ENCODE measurements at regions not wholly inside any gene's neighbourhood (a gene's known extent, or its start where the extent isn't known, plus 50 kb on each side); places are given as distances from the start of the nearest gene placed in this dataset.

DNA sequence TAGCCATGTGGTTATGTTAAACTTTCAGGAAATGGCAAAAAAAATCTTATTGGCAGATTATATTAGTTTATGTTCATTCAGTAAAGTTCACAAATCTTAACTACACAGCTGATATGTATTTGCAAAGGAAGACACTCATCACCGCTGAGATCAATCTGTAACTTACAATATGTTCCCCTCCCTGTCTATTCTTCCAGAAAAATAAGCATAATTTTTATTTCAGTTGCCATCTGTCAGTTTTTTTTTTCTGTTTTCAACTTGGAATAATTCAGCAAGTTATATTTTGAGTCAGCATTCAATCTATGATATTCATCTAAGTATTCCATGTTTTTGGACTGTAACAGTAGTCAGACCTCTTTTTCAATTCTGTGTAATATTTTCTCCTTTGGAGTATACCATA lies 1019.9 kb upstream of the PTPRD start:
- Histone ChIP-seq H3K9me3 (ENCODE audit: control insufficient read depth, insufficient read depth, low read length) (no peaks in the 10 kb centered on the region), H3K27me3 (ENCODE audit: control insufficient read depth, insufficient read depth, low read length) (no peaks in the 10 kb centered on the region), H3K4me1 (ENCODE audit: control insufficient read depth, insufficient read depth, low read length) (no peaks in the 10 kb centered on the region), H3K27ac (ENCODE audit: low read length) (no peak overlapping the region), H3K4me3 (ENCODE audit: low read length) (no peak overlapping the region), H3K36me3 (ENCODE audit: control insufficient read depth, insufficient read depth, low read length) (no peaks in the 10 kb centered on the region)
- intact Hi-C loops (cut with micrococcal nuclease): no loop called here
- DNase-seq (no peak), ATAC-seq (no peak)
- H3K9me3 Mint-ChIP-seq: peaks cover 8 to 9% of the 10 kb centered on the region in 2 donors
- no peaks in the 10 kb centered on the region for H3K27me3 Mint-ChIP-seq (ENCODE audit: low read depth in 2 of 2)
- no CpG with 5 or more reads among the region's 1 CpG for WGBS (ENCODE audit: insufficient coverage)
- no peak for TF ChIP-seq CTCF (IDR thresholded peaks at IDR 0.05)
- H3K4me1 Mint-ChIP-seq: no peaks in the 10 kb centered on the region
- H3K36me3 Mint-ChIP-seq: peaks cover 7% of the 10 kb centered on the region
- no peak overlapping the region for H3K27ac Mint-ChIP-seq
- H3K4me3 Mint-ChIP-seq: no peak overlapping the region

DNA sequence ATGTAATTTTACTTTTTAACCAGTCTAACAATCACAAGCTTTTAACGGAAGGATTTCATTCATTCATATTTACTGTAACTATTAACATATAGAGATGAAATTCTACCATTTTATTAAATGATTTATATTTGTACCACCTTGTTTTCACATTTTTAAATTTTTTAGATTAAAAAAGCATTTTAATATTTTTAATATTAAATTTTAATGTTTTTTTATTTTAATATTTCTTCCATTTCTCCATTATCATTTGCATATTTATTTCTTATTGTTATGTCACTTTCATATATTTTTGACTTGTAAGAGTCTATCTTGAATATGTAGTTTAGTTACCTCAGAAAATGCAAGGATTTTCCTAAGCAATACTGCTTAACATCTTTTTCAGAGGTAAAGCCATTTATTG lies 1034.0 kb upstream of the PTPRD start:
- Mint-ChIP-seq H3K4me1 (no peaks in the 10 kb centered on the region), H3K36me3 (peaks cover 8% of the 10 kb centered on the region), H3K27me3 (ENCODE audit: low read depth in 2 of 2) (no peaks in the 10 kb centered on the region), H3K9me3 (peaks cover 12 to 27% of the 10 kb centered on the region in 2 donors), H3K27ac (no peak overlapping the region), H3K4me3 (no peak overlapping the region)
- ATAC-seq: no peak
- no CpG with 5 or more reads among the region's 1 CpG for WGBS (ENCODE audit: insufficient coverage)
- H3K27ac ChIP-seq (ENCODE audit: low read length): no peak overlapping the region
- no peak overlapping the region for H3K4me3 ChIP-seq (ENCODE audit: low read length)
- H3K27me3 ChIP-seq (ENCODE audit: control insufficient read depth, insufficient read depth, low read length): no peaks in the 10 kb centered on the region
- TF ChIP-seq CTCF (IDR thresholded peaks at IDR 0.05): no peak
- no peaks in the 10 kb centered on the region for H3K9me3 ChIP-seq (ENCODE audit: control insufficient read depth, insufficient read depth, low read length)
- H3K36me3 ChIP-seq (ENCODE audit: control insufficient read depth, insufficient read depth, low read length): no peaks in the 10 kb centered on the region
- no peaks in the 10 kb centered on the region for H3K4me1 ChIP-seq (ENCODE audit: control insufficient read depth, insufficient read depth, low read length)
- intact Hi-C loops (cut with micrococcal nuclease): no loop called here
- no peak for DNase-seq

DNA sequence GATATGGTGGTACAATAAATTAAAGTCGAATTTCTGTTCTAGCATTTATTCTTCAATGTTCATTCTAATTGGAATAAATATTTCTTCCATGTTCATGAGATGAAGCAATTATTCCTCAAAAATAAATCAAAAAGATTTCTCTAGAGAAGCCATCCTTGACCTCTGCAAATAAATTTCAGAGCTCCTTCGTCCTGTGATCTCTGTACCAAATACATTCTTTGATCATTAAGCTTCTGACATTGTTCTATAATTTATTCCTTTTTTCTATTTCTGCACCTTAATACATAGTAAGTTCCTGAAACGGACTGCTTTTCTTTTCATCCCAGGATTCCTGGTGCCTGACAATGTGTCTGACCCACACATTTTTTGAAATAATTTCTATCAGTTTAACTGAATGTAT lies 1039.3 kb upstream of the TYRP1 start:
- Histone ChIP-seq H3K36me3 (ENCODE audit: control insufficient read depth, insufficient read depth, low read length) (no peaks in the 10 kb centered on the region), H3K4me1 (ENCODE audit: control insufficient read depth, insufficient read depth, low read length) (no peaks in the 10 kb centered on the region), H3K27ac (ENCODE audit: low read length) (no peak overlapping the region), H3K27me3 (ENCODE audit: control insufficient read depth, insufficient read depth, low read length) (no peaks in the 10 kb centered on the region), H3K4me3 (ENCODE audit: low read length) (no peak overlapping the region), H3K9me3 (ENCODE audit: control insufficient read depth, insufficient read depth, low read length) (peaks cover 2% of the 10 kb centered on the region)
- H3K27me3 Mint-ChIP-seq (ENCODE audit: low read depth in 2 of 2): no peaks in the 10 kb centered on the region
- TF ChIP-seq CTCF (IDR thresholded peaks at IDR 0.05): no peak
- no peak overlapping the region for H3K27ac Mint-ChIP-seq
- H3K9me3 Mint-ChIP-seq: peaks cover 12 to 16% of the 10 kb centered on the region in 2 donors
- H3K4me1 Mint-ChIP-seq: no peaks in the 10 kb centered on the region
- no peak overlapping the region for H3K4me3 Mint-ChIP-seq
- intact Hi-C loops (cut with micrococcal nuclease): no loop called here
- WGBS (ENCODE audit: insufficient coverage): 74% methylated on average over 2 of the region's 3 CpGs
- ATAC-seq: no peak
- no peak for DNase-seq
- H3K36me3 Mint-ChIP-seq: no peaks in the 10 kb centered on the region

DNA sequence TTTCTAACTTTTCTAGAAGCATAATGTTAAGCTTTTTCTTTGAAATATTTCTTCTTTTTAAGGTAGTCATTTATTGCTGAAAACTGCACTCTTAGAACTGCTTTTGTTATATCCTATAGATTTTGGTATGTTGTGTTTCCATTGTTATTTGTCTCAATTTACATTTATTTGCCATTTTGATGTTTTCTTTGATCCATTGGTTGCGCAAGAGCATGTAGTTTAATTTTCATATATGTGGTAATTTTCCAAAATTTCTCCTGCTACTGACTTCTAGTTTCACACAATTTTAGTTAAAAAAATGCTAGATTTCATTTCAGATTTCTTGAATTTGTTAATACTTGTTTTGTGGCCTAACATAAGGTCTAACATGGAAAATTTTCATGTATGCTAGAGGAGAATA lies 1029.3 kb upstream of the TYRP1 start:
- Histone ChIP-seq H3K36me3 (ENCODE audit: control insufficient read depth, insufficient read depth, low read length) (no peaks in the 10 kb centered on the region), H3K27me3 (ENCODE audit: control insufficient read depth, insufficient read depth, low read length) (no peaks in the 10 kb centered on the region), H3K4me1 (ENCODE audit: control insufficient read depth, insufficient read depth, low read length) (no peaks in the 10 kb centered on the region), H3K4me3 (ENCODE audit: low read length) (no peak overlapping the region), H3K9me3 (ENCODE audit: control insufficient read depth, insufficient read depth, low read length) (peaks cover 3% of the 10 kb centered on the region), H3K27ac (ENCODE audit: low read length) (no peak overlapping the region)
- Mint-ChIP-seq H3K27me3 (ENCODE audit: low read depth in 2 of 2) (no peaks in the 10 kb centered on the region), H3K9me3 (peaks cover 10 to 20% of the 10 kb centered on the region in 2 donors), H3K4me1 (no peaks in the 10 kb centered on the region), H3K4me3 (no peak overlapping the region), H3K27ac (no peak overlapping the region), H3K36me3 (no peaks in the 10 kb centered on the region)
- no CpG with 5 or more reads among the region's 1 CpG for WGBS (ENCODE audit: insufficient coverage)
- ATAC-seq (no peak), DNase-seq (no peak)
- intact Hi-C loops (cut with micrococcal nuclease): no loop called here
- TF ChIP-seq CTCF (IDR thresholded peaks at IDR 0.05): no peak
